Nephron (organoid): ENCODE measurements at regions not wholly inside any gene's neighbourhood (a gene's known extent, or its start where the extent isn't known, plus 50 kb on each side); places are given as distances from the start of the nearest gene placed in this dataset.

Source experiments
- H3K27ac Mint-ChIP-seq, 3 experiments: 2 replicates each; pipeline ENCODE4 v1.8.0; 2020; ENCODE audit warnings: mixed read lengths in 3 of 3, mild to moderate bottlenecking in 2 of 3, moderate library complexity in 1 of 3
- H3K27me3 Mint-ChIP-seq: 2 replicates; pipeline ENCODE4 v1.8.0; 2021; ENCODE audit warnings: low read depth, mild to moderate bottlenecking, moderate library complexity, mixed read lengths
- H3K36me3 Mint-ChIP-seq: 2 replicates; pipeline ENCODE4 v1.8.0; 2020; ENCODE audit warnings: low read depth, mixed read lengths
- H3K4me1 Mint-ChIP-seq: 2 replicates; pipeline ENCODE4 v1.8.0; 2020; ENCODE audit warnings: mixed read lengths
- H3K4me3 Mint-ChIP-seq, 3 experiments: 2 replicates each; pipeline ENCODE4 v1.8.0; 2020; ENCODE audit warnings: mild to moderate bottlenecking in 3 of 3, mixed read lengths in 3 of 3, moderate library complexity in 2 of 3
- H3K9me3 Mint-ChIP-seq: 2 replicates; pipeline ENCODE4 v1.8.0; 2020; ENCODE audit warnings: mixed read lengths
- CTCF ChIP-seq, 3 experiments: fragments of 200-600 bp; sonication (generic); IDR thresholded peaks; one replicate each; pipeline ENCODE4 v1.5.0; 2021; ENCODE audit warnings: antibody characterized with exemption in 3 of 3; ENCODE audit not compliant: unreplicated experiment in 3 of 3

- Mint-ChIP-seq H3K4me1 (no peaks in the 10 kb centered on the region), H3K9me3 (peaks cover 9% of the 10 kb centered on the region), H3K27ac (no peak overlapping the region), H3K27me3 (no peaks in the 10 kb centered on the region), H3K4me3 (no peak overlapping the region), H3K36me3 (no peaks in the 10 kb centered on the region)
- no peak for TF ChIP-seq CTCF (IDR thresholded peaks at IDR 0.05; ENCODE audit: unreplicated experiment in 3 of 3)
Measured at GRCh38 chr4:27304751-27305150, 444.1 kb downstream of the STIM2 start.

- Mint-ChIP-seq H3K27ac (no peak overlapping the region), H3K27me3 (no peaks in the 10 kb centered on the region), H3K4me3 (no peak overlapping the region), H3K36me3 (no peaks in the 10 kb centered on the region), H3K9me3 (peaks cover 9% of the 10 kb centered on the region), H3K4me1 (no peaks in the 10 kb centered on the region)
- TF ChIP-seq CTCF (IDR thresholded peaks at IDR 0.05; ENCODE audit: unreplicated experiment in 3 of 3): no peak
Measured at GRCh38 chr4:27305246-27305645, 444.6 kb downstream of the STIM2 start.

GRCh38 chr4:27308379-27308778, 447.7 kb downstream of the STIM2 start:
- Mint-ChIP-seq H3K36me3 (no peaks in the 10 kb centered on the region), H3K4me1 (no peaks in the 10 kb centered on the region), H3K27ac (no peak overlapping the region), H3K27me3 (no peaks in the 10 kb centered on the region), H3K9me3 (no peaks in the 10 kb centered on the region), H3K4me3 (no peak overlapping the region)
- TF ChIP-seq CTCF (IDR thresholded peaks at IDR 0.05; ENCODE audit: unreplicated experiment in 3 of 3): no peak

- no peaks in the 10 kb centered on the region for H3K36me3 Mint-ChIP-seq
- H3K27ac Mint-ChIP-seq: no peak overlapping the region
- H3K27me3 Mint-ChIP-seq: no peaks in the 10 kb centered on the region
- H3K9me3 Mint-ChIP-seq: no peaks in the 10 kb centered on the region
- no peak for TF ChIP-seq CTCF (IDR thresholded peaks at IDR 0.05; ENCODE audit: unreplicated experiment in 3 of 3)
- no peak overlapping the region for H3K4me3 Mint-ChIP-seq
- no peaks in the 10 kb centered on the region for H3K4me1 Mint-ChIP-seq
Measured at GRCh38 chr4:27315625-27316024, 455.0 kb downstream of the STIM2 start.

- H3K9me3 Mint-ChIP-seq: no peaks in the 10 kb centered on the region
- H3K4me3 Mint-ChIP-seq: no peak overlapping the region
- no peak overlapping the region for H3K27ac Mint-ChIP-seq
- no peaks in the 10 kb centered on the region for H3K36me3 Mint-ChIP-seq
- no peak for TF ChIP-seq CTCF (IDR thresholded peaks at IDR 0.05; ENCODE audit: unreplicated experiment in 3 of 3)
- no peaks in the 10 kb centered on the region for H3K27me3 Mint-ChIP-seq
- no peaks in the 10 kb centered on the region for H3K4me1 Mint-ChIP-seq
Measured at GRCh38 chr4:27316176-27316575, 455.5 kb downstream of the STIM2 start.

GRCh38 chr4:27318740-27319139, 458.1 kb downstream of the STIM2 start:
- no peaks in the 10 kb centered on the region for H3K36me3 Mint-ChIP-seq
- no peaks in the 10 kb centered on the region for H3K9me3 Mint-ChIP-seq
- H3K27ac Mint-ChIP-seq: no peak overlapping the region
- H3K4me1 Mint-ChIP-seq: no peaks in the 10 kb centered on the region
- no peak overlapping the region for H3K4me3 Mint-ChIP-seq
- TF ChIP-seq CTCF (IDR thresholded peaks at IDR 0.05; ENCODE audit: unreplicated experiment in 3 of 3): peak; percentile 25 to 51 (median 26)
- no peaks in the 10 kb centered on the region for H3K27me3 Mint-ChIP-seq
